ENCODE measurements at regions not wholly inside any gene's neighbourhood (a gene's known extent, or its start where the extent isn't known, plus 50 kb on each side); places are given as distances from the start of the nearest gene placed in this dataset.

GRCh38 chr1:73868810-73869336 is 329.1 kb downstream of the LRRIQ3 start:
- DNase-seq (ENCODE audit: extremely low spot score) = no peak
- no peak for TF ChIP-seq CTCF (IDR thresholded peaks at IDR 0.05; ENCODE audit: control extremely low read depth, extremely low read depth, low read depth, missing control alignments)
- POLR2A ChIA-PET = no interaction called here
- CTCF ChIA-PET = no interaction called here

DNA sequence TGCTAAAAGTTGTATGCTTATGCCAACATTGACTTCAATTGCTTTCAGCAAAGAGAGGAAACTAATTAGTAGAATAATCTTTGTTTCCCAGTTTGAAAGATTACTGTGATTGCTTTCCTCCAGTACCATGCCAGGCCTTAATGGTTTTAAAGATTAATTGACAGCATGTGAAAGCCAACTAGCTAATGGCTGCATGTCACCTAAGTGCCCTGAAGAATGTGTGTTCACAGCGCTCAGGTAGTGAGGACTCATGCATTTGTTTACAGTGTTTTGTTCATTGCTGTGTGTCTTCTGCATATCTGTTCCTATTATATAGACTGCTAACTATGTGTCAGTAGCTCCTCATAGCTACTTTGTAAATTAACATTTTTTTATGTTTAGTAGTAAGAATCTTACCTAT is 335.6 kb downstream of the LRRIQ3 start:
- POLR2A ChIA-PET = no interaction called here
- no peak for DNase-seq (ENCODE audit: extremely low spot score)
- CTCF ChIA-PET = no interaction called here
- TF ChIP-seq CTCF (IDR thresholded peaks at IDR 0.05; ENCODE audit: control extremely low read depth, extremely low read depth, low read depth, missing control alignments) = no peak

DNA sequence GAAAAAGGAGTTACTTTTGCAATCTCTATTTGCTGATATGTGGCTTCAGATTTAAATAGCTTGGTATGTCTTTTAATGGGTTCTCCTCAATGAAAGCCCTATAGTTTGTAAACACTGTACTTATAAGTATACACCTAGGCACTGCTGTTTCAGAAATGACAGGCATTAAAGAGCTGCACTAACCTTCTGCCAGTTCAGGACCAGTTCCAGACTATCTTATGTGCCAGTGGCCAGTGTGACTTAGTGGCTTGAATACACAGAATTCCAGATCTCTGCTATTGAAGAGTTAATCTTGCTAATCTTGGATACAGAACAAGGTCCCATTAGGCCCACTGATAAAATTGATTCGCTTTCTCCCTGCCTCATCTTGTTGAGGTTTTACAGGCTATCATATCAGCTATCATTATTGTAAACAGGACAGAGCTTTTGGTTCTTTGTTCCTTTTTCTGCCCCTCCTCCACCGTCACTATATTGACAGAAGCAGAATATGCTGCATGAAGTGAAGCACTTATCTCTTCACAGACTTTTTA is 337.5 kb downstream of the LRRIQ3 start:
- DNase-seq (ENCODE audit: extremely low spot score) = no peak
- no peak for TF ChIP-seq CTCF (IDR thresholded peaks at IDR 0.05; ENCODE audit: control extremely low read depth, extremely low read depth, low read depth, missing control alignments)
- POLR2A ChIA-PET = no interaction called here
- CTCF ChIA-PET = no interaction called here

GRCh38 chr1:73859227-73859626 is 338.7 kb downstream of the LRRIQ3 start:
- ChIA-PET CTCF (no interaction called here), POLR2A (no interaction called here)
- no peak for TF ChIP-seq CTCF (IDR thresholded peaks at IDR 0.05; ENCODE audit: control extremely low read depth, extremely low read depth, low read depth, missing control alignments)
- DNase-seq (ENCODE audit: extremely low spot score) = no peak

- TF ChIP-seq CTCF (IDR thresholded peaks at IDR 0.05; ENCODE audit: control extremely low read depth, extremely low read depth, low read depth, missing control alignments) = no peak
- ChIA-PET POLR2A (no interaction called here), CTCF (no interaction called here)
- DNase-seq (ENCODE audit: extremely low spot score) = no peak
Measured at GRCh38 chr1:73854527-73854926, 343.4 kb downstream of the LRRIQ3 start.

DNA sequence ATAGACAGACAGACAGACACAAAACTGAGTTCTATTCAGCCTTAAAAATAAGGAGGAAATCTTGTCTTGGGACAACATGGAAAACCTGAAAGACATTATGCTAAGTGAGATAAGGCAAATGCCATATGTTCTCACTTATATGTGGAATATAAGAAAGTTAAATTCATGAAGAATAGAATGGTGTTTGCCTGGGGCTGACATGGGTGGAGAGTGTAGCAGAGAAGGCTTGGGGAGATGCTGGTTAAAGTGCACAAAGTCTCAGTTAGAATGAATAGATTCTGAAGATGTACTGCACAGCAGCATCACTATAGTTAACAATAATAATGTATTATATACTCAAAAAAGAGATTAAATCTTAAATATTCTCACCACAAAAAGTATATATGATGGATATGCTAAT is 355.5 kb downstream of the LRRIQ3 start:
- ChIA-PET CTCF (no interaction called here), POLR2A (no interaction called here)
- no peak for TF ChIP-seq CTCF (IDR thresholded peaks at IDR 0.05; ENCODE audit: control extremely low read depth, extremely low read depth, low read depth, missing control alignments)
- DNase-seq (ENCODE audit: extremely low spot score) = no peak

- TF ChIP-seq CTCF (IDR thresholded peaks at IDR 0.05; ENCODE audit: control extremely low read depth, extremely low read depth, low read depth, missing control alignments) = no peak
- POLR2A ChIA-PET = no interaction called here
- CTCF ChIA-PET = interaction anchor here (1.0 to 1.6 kb wide), 6 partner anchors 15 to 893 kb away, joined by 3 to 7 read pairs (median 4); partner anchors contain the start of genes CRYZ and TYW3
- DNase-seq (ENCODE audit: extremely low spot score) = no peak
Measured at GRCh38 chr1:73839922-73840321, 358.1 kb downstream of the LRRIQ3 start.

Measured in GM10248 (cell line).